Loucy (cell line): ENCODE measurements at regions not wholly inside any gene's neighbourhood (a gene's known extent, or its start where the extent isn't known, plus 50 kb on each side); places are given as distances from the start of the nearest gene placed in this dataset.

Source experiments
- CTCF ChIP-seq: fragments of 200-600 bp; sonication (generic); conservative IDR thresholded peaks from 2 replicates; pipeline ENCODE4 v1.5.1; 2014; ENCODE audit warnings: mild to moderate bottlenecking, antibody characterized with exemption, low read length
- EZH2phosphoT487 ChIP-seq: fragments of 200-600 bp; IDR thresholded peaks from 2 replicates; pipeline ENCODE4 v1.6.1; 2018; ENCODE audit warnings: antibody characterized with exemption, mild to moderate bottlenecking, moderate library complexity, borderline replicate concordance

- TF ChIP-seq CTCF (no peak), EZH2phosphoT487 (no peak)
Measured at GRCh38 chr2:235141411-235142128, 189.8 kb downstream of the SH3BP4 start.
